Hepatocyte (in vitro differentiated cells): ENCODE measurements at regions not wholly inside any gene's neighbourhood (a gene's known extent, or its start where the extent isn't known, plus 50 kb on each side); places are given as distances from the start of the nearest gene placed in this dataset.

Experiments used
- DNase-seq: peaks from one replicate; pipeline ENCODE4 v3.0.0-alpha.2; 2016; ENCODE audit warnings: low spot score
- H2AFZ ChIP-seq: fragments of 200-600 bp; sonication (generic); 2 replicates; pipeline ENCODE4 v1.6.0; 2016; ENCODE audit warnings: antibody characterized with exemption, mild to moderate bottlenecking
- H3K27ac ChIP-seq: fragments of 200-600 bp; sonication (generic); 2 replicates; pipeline ENCODE4 v1.5.1; 2016; ENCODE audit warnings: mild to moderate bottlenecking
- H3K27me3 ChIP-seq: fragments of 200-600 bp; sonication (generic); 2 replicates; pipeline ENCODE4 v1.6.1; 2016
- H3K36me3 ChIP-seq: fragments of 200-600 bp; sonication (generic); replicated peaks from 2 replicates; pipeline ENCODE4 v1.5.1; 2016; ENCODE audit warnings: low read depth; ENCODE audit not compliant: insufficient read depth
- H3K4me1 ChIP-seq: fragments of 200-600 bp; sonication (generic); 2 replicates; pipeline ENCODE4 v1.5.1; 2016; ENCODE audit warnings: mild to moderate bottlenecking, moderate library complexity; ENCODE audit not compliant: insufficient read depth
- H3K4me2 ChIP-seq: fragments of 200-600 bp; sonication (generic); 2 replicates; pipeline ENCODE4 v1.6.0; 2016
- H3K4me3 ChIP-seq: fragments of 200-600 bp; sonication (generic); 2 replicates; pipeline ENCODE4 v1.5.1; 2016; ENCODE audit warnings: mild to moderate bottlenecking
- H3K79me2 ChIP-seq: fragments of 200-600 bp; sonication (generic); 2 replicates; pipeline ENCODE4 v1.6.0; 2017; ENCODE audit warnings: mild to moderate bottlenecking
- H3K9me2 ChIP-seq: fragments of 200-600 bp; sonication (generic); replicated peaks from 2 replicates; pipeline ENCODE4 v1.6.0; 2017; ENCODE audit warnings: mild to moderate bottlenecking; ENCODE audit not compliant: insufficient read depth
- H3K9me3 ChIP-seq: fragments of 200-600 bp; sonication (generic); 2 replicates; pipeline ENCODE4 v1.5.1; 2016; ENCODE audit warnings: low read depth, mild to moderate bottlenecking
- H4K20me1 ChIP-seq: fragments of 200-600 bp; sonication (generic); 2 replicates; pipeline ENCODE4 v1.6.0; 2016; ENCODE audit warnings: mild to moderate bottlenecking; ENCODE audit not compliant: insufficient read depth, poor library complexity, severe bottlenecking
- EZH2 ChIP-seq: fragments of 200-600 bp; sonication (generic); IDR thresholded peaks from 2 replicates; pipeline ENCODE4 v1.6.1; 2016; ENCODE audit warnings: antibody characterized with exemption, mild to moderate bottlenecking, borderline replicate concordance
- EZH2phosphoT487 ChIP-seq: fragments of 200-600 bp; sonication (generic); IDR thresholded peaks from one replicate; pipeline ENCODE4 v1.6.1; 2018; ENCODE audit warnings: antibody characterized with exemption, mild to moderate bottlenecking, low read depth, moderate library complexity; ENCODE audit not compliant: unreplicated experiment, severe bottlenecking
- WGBS: methylation state at CpG from one replicate; pipeline ENCODE4 v1.1.6; 2016; ENCODE audit warnings: low lambda C conversion rate; ENCODE audit errors: missing lambda C conversion rate; 5-methylcytosine and 5-hydroxymethylcytosine counted together
- TF ChIP-seq, protein P1 (sequence below): fragments of 200-600 bp; sonication (generic); IDR thresholded peaks from 2 replicates; pipeline ENCODE4 v1.5.1; 2016; ENCODE audit warnings: antibody characterized with exemption, mild to moderate bottlenecking; ENCODE audit not compliant: poor library complexity

DNA sequence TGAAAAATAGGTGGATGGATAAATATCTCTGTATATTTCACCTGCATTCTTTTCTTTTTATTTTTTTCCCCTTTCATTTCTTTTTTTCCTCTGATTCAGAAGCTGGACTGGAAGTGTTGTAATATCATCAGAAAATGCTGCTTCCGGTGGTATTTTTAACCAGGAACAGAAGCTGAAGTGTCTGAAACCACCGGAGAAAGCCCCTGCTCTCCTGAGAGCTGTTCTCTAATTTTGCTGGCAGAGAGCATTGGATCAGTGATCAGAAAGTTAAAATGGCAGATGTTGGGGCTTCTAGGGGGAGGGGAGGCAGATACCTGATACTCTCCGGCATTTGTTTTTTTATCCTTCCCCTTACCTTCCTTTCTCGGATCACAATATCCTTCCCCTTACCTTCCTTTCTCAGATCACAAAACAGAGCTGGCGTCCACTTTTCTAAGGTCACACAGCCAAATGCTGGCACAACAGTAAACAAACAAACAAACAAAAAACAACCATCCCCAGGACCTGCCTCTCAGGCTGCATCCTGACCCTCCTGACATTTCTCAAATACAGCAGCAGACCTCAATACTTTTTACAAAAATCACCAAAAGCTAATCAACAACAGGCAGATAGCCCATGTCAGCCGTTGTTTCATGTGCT lies 143.2 kb upstream of the ZNF217 start:
- Histone ChIP-seq H3K4me2 (peak overlapping the region; percentile 67), H3K9me3 (no peaks in the 10 kb centered on the region), H2AFZ (peak overlapping the region; percentile 3), H3K27ac (peak overlapping the region; percentile 95), H3K4me3 (no peak overlapping the region), H3K36me3 (no peaks in the 10 kb centered on the region), H3K27me3 (no peaks in the 10 kb centered on the region), H3K4me1 (peaks cover 63% of the 10 kb centered on the region), H4K20me1 (no peaks in the 10 kb centered on the region), H3K79me2 (no peaks in the 10 kb centered on the region), H3K9me2 (no peaks in the 10 kb centered on the region)
- WGBS, result 29% methylated on average over 6 of the region's 6 CpGs
- no peak for DNase-seq
- TF ChIP-seq EZH2 (no peak), EZH2phosphoT487 (no peak)
- TF ChIP-seq, protein P1, sequence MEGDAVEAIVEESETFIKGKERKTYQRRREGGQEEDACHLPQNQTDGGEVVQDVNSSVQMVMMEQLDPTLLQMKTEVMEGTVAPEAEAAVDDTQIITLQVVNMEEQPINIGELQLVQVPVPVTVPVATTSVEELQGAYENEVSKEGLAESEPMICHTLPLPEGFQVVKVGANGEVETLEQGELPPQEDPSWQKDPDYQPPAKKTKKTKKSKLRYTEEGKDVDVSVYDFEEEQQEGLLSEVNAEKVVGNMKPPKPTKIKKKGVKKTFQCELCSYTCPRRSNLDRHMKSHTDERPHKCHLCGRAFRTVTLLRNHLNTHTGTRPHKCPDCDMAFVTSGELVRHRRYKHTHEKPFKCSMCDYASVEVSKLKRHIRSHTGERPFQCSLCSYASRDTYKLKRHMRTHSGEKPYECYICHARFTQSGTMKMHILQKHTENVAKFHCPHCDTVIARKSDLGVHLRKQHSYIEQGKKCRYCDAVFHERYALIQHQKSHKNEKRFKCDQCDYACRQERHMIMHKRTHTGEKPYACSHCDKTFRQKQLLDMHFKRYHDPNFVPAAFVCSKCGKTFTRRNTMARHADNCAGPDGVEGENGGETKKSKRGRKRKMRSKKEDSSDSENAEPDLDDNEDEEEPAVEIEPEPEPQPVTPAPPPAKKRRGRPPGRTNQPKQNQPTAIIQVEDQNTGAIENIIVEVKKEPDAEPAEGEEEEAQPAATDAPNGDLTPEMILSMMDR, result no peak

DNA sequence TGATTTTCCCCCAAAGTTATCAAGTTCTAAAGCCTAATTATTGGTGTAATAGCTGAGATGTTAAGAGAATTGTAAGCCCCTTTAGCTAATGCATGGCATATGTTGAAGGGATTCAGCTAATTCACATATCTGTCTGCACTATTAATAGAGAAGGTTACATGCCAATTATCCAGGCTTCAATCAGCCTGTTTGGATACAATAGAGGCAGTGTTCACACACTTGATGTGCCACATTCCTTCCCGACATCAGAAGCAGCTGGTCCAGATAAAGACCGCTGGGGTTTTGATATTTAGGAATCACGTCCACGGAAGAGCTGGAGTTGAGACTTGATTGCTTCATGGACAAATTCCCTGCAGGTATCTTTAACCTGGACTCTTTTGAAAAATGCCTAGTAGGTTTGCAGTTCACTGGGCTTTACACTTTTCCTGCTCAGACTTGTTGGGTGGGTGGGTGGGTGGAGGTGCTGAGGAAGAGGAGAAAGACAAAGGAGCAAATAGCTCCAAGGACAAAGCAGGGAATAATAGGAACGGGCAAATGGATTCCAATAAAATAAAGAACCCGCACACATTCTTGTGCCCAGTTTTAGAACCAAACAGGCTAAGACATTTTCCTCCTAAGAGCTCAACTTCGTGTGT lies 142.6 kb upstream of the ZNF217 start:
- 37% methylated on average over 7 of the region's 7 CpGs for WGBS
- Histone ChIP-seq H2AFZ (peak overlapping the region; percentile 2), H3K9me3 (no peaks in the 10 kb centered on the region), H3K79me2 (no peaks in the 10 kb centered on the region), H3K4me3 (no peak overlapping the region), H4K20me1 (no peaks in the 10 kb centered on the region), H3K9me2 (no peaks in the 10 kb centered on the region), H3K27ac (peak overlapping the region; percentile 95), H3K4me2 (peak overlapping the region; percentile 67), H3K36me3 (no peaks in the 10 kb centered on the region), H3K4me1 (peaks cover 61% of the 10 kb centered on the region), H3K27me3 (no peaks in the 10 kb centered on the region)
- DNase-seq, result no peak
- TF ChIP-seq EZH2 (no peak), EZH2phosphoT487 (no peak)
- TF ChIP-seq, protein P1, result no peak

DNA sequence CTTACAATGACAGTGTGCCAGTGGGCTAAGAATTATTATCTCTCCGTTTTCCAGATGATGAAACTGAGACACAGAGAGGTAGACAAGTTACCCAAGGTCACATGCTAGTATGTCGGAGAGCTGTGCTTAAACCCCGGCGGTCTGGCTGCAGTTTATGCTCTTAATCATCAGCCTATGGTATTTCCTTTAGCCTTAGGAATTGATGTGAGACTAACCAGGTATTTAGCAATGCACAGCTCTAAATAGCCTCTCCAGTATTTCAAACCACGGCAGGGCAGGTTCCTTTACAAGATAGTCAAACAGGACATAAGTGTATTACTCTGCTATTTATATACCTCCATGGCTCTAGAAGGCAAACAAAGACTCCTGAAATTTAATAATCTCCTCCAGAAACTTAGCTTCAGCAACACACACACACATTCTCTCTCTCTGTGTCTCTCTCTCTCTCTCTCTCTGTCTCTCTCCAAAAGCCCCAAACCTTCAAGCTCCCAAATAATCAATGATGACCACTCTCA lies 142.0 kb upstream of the ZNF217 start:
- Histone ChIP-seq H3K4me2 (peak overlapping the region; percentile 67), H3K36me3 (no peaks in the 10 kb centered on the region), H3K9me2 (no peaks in the 10 kb centered on the region), H4K20me1 (no peaks in the 10 kb centered on the region), H3K27me3 (no peaks in the 10 kb centered on the region), H2AFZ (no peak overlapping the region), H3K79me2 (no peaks in the 10 kb centered on the region), H3K27ac (peak overlapping the region; percentile 95), H3K9me3 (no peaks in the 10 kb centered on the region), H3K4me3 (no peak overlapping the region), H3K4me1 (peaks cover 54% of the 10 kb centered on the region)
- no peak for TF ChIP-seq EZH2
- no peak for TF ChIP-seq EZH2phosphoT487
- TF ChIP-seq, protein P1, result no peak
- DNase-seq, result peak; percentile 74
- 12% methylated on average over 5 of the region's 5 CpGs for WGBS
